ENCODE measurements at regions not wholly inside any gene's neighbourhood (a gene's known extent, or its start where the extent isn't known, plus 50 kb on each side); places are given as distances from the start of the nearest gene placed in this dataset.

GRCh38 chr7:126022452-126022851 is 1092.8 kb upstream of the POT1 start:
- TF ChIP-seq TAF1 (IDR thresholded peaks at IDR 0.05; ENCODE audit: low read depth) (no peak), TCF12 (IDR thresholded peaks at IDR 0.05; ENCODE audit: low read depth) (no peak), FOXM1 (IDR thresholded peaks at IDR 0.05; ENCODE audit: borderline replicate concordance, low read depth) (no peak), ZBTB7A (IDR thresholded peaks at IDR 0.05; ENCODE audit: low read depth) (no peak), CREB1 (IDR thresholded peaks at IDR 0.05; ENCODE audit: low read depth) (no peak), CEBPB (IDR thresholded peaks at IDR 0.05) (no peak), EGR1 (IDR thresholded peaks at IDR 0.05) (no peak), EP300 (IDR thresholded peaks at IDR 0.05; ENCODE audit: borderline replicate concordance) (no peak), NFIC (IDR thresholded peaks at IDR 0.05) (no peak), YY1 (IDR thresholded peaks at IDR 0.05; ENCODE audit: low read depth) (no peak), MAX (IDR thresholded peaks at IDR 0.05) (no peak), RAD21 (IDR thresholded peaks at IDR 0.05; ENCODE audit: low read depth) (no peak), TEAD4 (IDR thresholded peaks at IDR 0.05) (no peak)
- TF ChIP-seq, protein P1, sequence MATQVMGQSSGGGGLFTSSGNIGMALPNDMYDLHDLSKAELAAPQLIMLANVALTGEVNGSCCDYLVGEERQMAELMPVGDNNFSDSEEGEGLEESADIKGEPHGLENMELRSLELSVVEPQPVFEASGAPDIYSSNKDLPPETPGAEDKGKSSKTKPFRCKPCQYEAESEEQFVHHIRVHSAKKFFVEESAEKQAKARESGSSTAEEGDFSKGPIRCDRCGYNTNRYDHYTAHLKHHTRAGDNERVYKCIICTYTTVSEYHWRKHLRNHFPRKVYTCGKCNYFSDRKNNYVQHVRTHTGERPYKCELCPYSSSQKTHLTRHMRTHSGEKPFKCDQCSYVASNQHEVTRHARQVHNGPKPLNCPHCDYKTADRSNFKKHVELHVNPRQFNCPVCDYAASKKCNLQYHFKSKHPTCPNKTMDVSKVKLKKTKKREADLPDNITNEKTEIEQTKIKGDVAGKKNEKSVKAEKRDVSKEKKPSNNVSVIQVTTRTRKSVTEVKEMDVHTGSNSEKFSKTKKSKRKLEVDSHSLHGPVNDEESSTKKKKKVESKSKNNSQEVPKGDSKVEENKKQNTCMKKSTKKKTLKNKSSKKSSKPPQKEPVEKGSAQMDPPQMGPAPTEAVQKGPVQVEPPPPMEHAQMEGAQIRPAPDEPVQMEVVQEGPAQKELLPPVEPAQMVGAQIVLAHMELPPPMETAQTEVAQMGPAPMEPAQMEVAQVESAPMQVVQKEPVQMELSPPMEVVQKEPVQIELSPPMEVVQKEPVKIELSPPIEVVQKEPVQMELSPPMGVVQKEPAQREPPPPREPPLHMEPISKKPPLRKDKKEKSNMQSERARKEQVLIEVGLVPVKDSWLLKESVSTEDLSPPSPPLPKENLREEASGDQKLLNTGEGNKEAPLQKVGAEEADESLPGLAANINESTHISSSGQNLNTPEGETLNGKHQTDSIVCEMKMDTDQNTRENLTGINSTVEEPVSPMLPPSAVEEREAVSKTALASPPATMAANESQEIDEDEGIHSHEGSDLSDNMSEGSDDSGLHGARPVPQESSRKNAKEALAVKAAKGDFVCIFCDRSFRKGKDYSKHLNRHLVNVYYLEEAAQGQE (IDR thresholded peaks at IDR 0.05; ENCODE audit: low read depth), result no peak
- TF ChIP-seq, protein P2, sequence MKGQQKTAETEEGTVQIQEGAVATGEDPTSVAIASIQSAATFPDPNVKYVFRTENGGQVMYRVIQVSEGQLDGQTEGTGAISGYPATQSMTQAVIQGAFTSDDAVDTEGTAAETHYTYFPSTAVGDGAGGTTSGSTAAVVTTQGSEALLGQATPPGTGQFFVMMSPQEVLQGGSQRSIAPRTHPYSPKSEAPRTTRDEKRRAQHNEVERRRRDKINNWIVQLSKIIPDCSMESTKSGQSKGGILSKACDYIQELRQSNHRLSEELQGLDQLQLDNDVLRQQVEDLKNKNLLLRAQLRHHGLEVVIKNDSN (IDR thresholded peaks at IDR 0.05), result no peak

DNA sequence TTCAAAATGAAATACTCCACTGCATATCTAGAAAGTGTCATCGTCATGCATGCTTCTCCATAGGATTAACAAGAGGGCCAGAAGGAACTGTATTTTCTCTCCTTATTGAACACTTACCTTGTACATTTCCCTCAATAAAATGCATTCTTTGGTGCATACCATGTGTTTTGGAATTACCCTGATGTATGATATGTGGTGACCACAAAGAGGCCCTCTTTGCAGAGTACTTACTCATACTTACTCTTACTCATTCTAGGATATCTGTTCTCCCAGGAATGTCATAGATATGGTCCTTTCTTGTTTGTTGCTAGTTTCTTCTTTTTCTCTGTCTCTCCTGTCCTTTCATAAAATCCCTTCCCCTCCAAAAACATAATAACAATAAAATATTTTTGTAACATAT is 1087.1 kb upstream of the POT1 start:
- TF ChIP-seq NFIC (IDR thresholded peaks at IDR 0.05) (no peak), MAX (IDR thresholded peaks at IDR 0.05) (no peak)

GRCh38 chr7:126005064-126005463 is 1075.4 kb upstream of the POT1 start:
- TF ChIP-seq RAD21 (IDR thresholded peaks at IDR 0.05; ENCODE audit: low read depth) (no peak), TEAD4 (IDR thresholded peaks at IDR 0.05) (no peak), EP300 (IDR thresholded peaks at IDR 0.05; ENCODE audit: borderline replicate concordance) (no peak), MAX (IDR thresholded peaks at IDR 0.05) (no peak), FOXM1 (IDR thresholded peaks at IDR 0.05; ENCODE audit: borderline replicate concordance, low read depth) (no peak), CREB1 (IDR thresholded peaks at IDR 0.05; ENCODE audit: low read depth) (no peak), TCF12 (IDR thresholded peaks at IDR 0.05; ENCODE audit: low read depth) (no peak), EGR1 (IDR thresholded peaks at IDR 0.05) (no peak), YY1 (IDR thresholded peaks at IDR 0.05; ENCODE audit: low read depth) (no peak), TAF1 (IDR thresholded peaks at IDR 0.05; ENCODE audit: low read depth) (no peak), NFIC (IDR thresholded peaks at IDR 0.05) (no peak), CEBPB (IDR thresholded peaks at IDR 0.05) (no peak), ZBTB7A (IDR thresholded peaks at IDR 0.05; ENCODE audit: low read depth) (no peak)
- TF ChIP-seq, protein P1 (IDR thresholded peaks at IDR 0.05; ENCODE audit: low read depth), result no peak
- TF ChIP-seq, protein P2 (IDR thresholded peaks at IDR 0.05), result no peak

GRCh38 chr7:126001349-126001748 is 1071.7 kb upstream of the POT1 start:
- TF ChIP-seq NFIC (IDR thresholded peaks at IDR 0.05), result no peak
- TF ChIP-seq, protein P2 (IDR thresholded peaks at IDR 0.05), result no peak
- TF ChIP-seq TCF12 (IDR thresholded peaks at IDR 0.05; ENCODE audit: low read depth), result no peak
- TF ChIP-seq CREB1 (IDR thresholded peaks at IDR 0.05; ENCODE audit: low read depth), result no peak
- no peak for TF ChIP-seq EGR1 (IDR thresholded peaks at IDR 0.05)
- TF ChIP-seq, protein P1 (IDR thresholded peaks at IDR 0.05; ENCODE audit: low read depth), result no peak
- TF ChIP-seq TEAD4 (IDR thresholded peaks at IDR 0.05), result no peak
- no peak for TF ChIP-seq ZBTB7A (IDR thresholded peaks at IDR 0.05; ENCODE audit: low read depth)
- no peak for TF ChIP-seq TAF1 (IDR thresholded peaks at IDR 0.05; ENCODE audit: low read depth)
- no peak for TF ChIP-seq FOXM1 (IDR thresholded peaks at IDR 0.05; ENCODE audit: borderline replicate concordance, low read depth)
- no peak for TF ChIP-seq RAD21 (IDR thresholded peaks at IDR 0.05; ENCODE audit: low read depth)
- no peak for TF ChIP-seq MAX (IDR thresholded peaks at IDR 0.05)
- no peak for TF ChIP-seq YY1 (IDR thresholded peaks at IDR 0.05; ENCODE audit: low read depth)
- TF ChIP-seq CEBPB (IDR thresholded peaks at IDR 0.05), result no peak
- no peak for TF ChIP-seq EP300 (IDR thresholded peaks at IDR 0.05; ENCODE audit: borderline replicate concordance)

Data from Ishikawa (cell line).